PC-3 (cell line): ENCODE measurements at regions not wholly inside any gene's neighbourhood (a gene's known extent, or its start where the extent isn't known, plus 50 kb on each side); places are given as distances from the start of the nearest gene placed in this dataset.
"Not testable (repeated sequence)": the region's sequence is repeated elsewhere in the genome, so short reads cannot be mapped to it uniquely, and the experiment has no call there.

Experiments used
- ATAC-seq: fragments of 200-7000 bp; cut with Tn5 transposase; 2 replicates; pipeline ENCODE4 v1.9.1; 2020; ENCODE audit warnings: mild to moderate bottlenecking, moderate library complexity
- BruUV-seq: library from RNA; stranded (reverse); fragments of 400-500 nt; replicated peaks from 2 replicates; lab custom pipeline; 2021; lab: Mats Ljungman, UMichigan
- CTCF ChIA-PET: fragments of 300-600 bp; sonication (Branson Sonifier 250); formaldehyde crosslinking; loops from one replicate; lab custom pipeline; 2022; ENCODE audit warnings: antibody characterized with exemption; lab: Charles Lee
- POLR2A ChIA-PET: fragments of 300-600 bp; sonication (Branson Sonifier 250); formaldehyde crosslinking; loops from one replicate; lab custom pipeline; 2022; ENCODE audit warnings: antibody characterized with exemption; ENCODE audit not compliant: unreplicated experiment; lab: Charles Lee
- DNase-seq: peaks from one replicate; pipeline ENCODE4 v3.0.0-alpha.2; 2015
- H2AFZ ChIP-seq: fragments of 300-600 bp; sonication (generic); 2 replicates; pipeline ENCODE4 v1.6.0; 2016; ENCODE audit warnings: antibody characterized with exemption, low read length
- H3F3A ChIP-seq: fragments of 300-600 bp; sonication (generic); one replicate; pipeline ENCODE4 v1.6.0; 2017; ENCODE audit warnings: antibody characterized with exemption, low read length, control low read depth, mild to moderate bottlenecking; ENCODE audit not compliant: unreplicated experiment
- H3K27ac ChIP-seq: fragments of 300-600 bp; sonication (generic); 2 replicates; pipeline ENCODE4 v1.5.1; 2016; ENCODE audit warnings: mild to moderate bottlenecking, low read length
- H3K27me3 ChIP-seq: fragments of 300-600 bp; sonication (generic); 2 replicates; pipeline ENCODE4 v1.6.1; 2016; ENCODE audit warnings: low read length, mixed read lengths
- H3K36me3 ChIP-seq: fragments of 300-600 bp; sonication (generic); 2 replicates; pipeline ENCODE4 v1.6.1; 2016; ENCODE audit warnings: low read depth, mixed run types, low read length, mixed read lengths
- H3K4me1 ChIP-seq: fragments of 300-600 bp; sonication (generic); 2 replicates; pipeline ENCODE4 v1.5.1; 2016; ENCODE audit warnings: low read length; ENCODE audit not compliant: insufficient read depth
- H3K4me2 ChIP-seq: fragments of 300-600 bp; sonication (generic); 2 replicates; pipeline ENCODE4 v1.6.0; 2016; ENCODE audit warnings: low read length
- H3K4me3 ChIP-seq: fragments of 300-600 bp; sonication (generic); 2 replicates; pipeline ENCODE4 v1.5.1; 2016; ENCODE audit warnings: mild to moderate bottlenecking, low read length, mixed read lengths
- H3K79me2 ChIP-seq: fragments of 300-600 bp; sonication (generic); 2 replicates; pipeline ENCODE4 v1.6.1; 2017; ENCODE audit warnings: low read length, mixed read lengths
- H3K9ac ChIP-seq: fragments of 300-600 bp; sonication (generic); 2 replicates; pipeline ENCODE4 v1.6.0; 2016; ENCODE audit warnings: mild to moderate bottlenecking, low read length
- H3K9me2 ChIP-seq: fragments of 300-600 bp; sonication (generic); replicated peaks from 2 replicates; pipeline ENCODE4 v1.6.1; 2016; ENCODE audit warnings: mixed run types, low read length, mixed read lengths
- H3K9me3 ChIP-seq: fragments of 300-600 bp; sonication (generic); 2 replicates; pipeline ENCODE4 v1.6.1; 2016; ENCODE audit warnings: low read length, mixed read lengths
- H4K20me1 ChIP-seq: fragments of 300-600 bp; sonication (generic); 2 replicates; pipeline ENCODE4 v1.6.1; 2016; ENCODE audit warnings: low read length, mixed read lengths
- EZH2 ChIP-seq: fragments of 300-600 bp; sonication (generic); IDR thresholded peaks from one replicate; pipeline ENCODE4 v1.6.1; 2017; ENCODE audit warnings: antibody characterized with exemption, mild to moderate bottlenecking, low read length; ENCODE audit not compliant: unreplicated experiment
- EZH2phosphoT487 ChIP-seq: fragments of 300-600 bp; sonication (generic); IDR thresholded peaks from 2 replicates; pipeline ENCODE4 v1.6.1; 2018; ENCODE audit warnings: mild to moderate bottlenecking, antibody characterized with exemption, low read length, borderline replicate concordance
- intact Hi-C: fragments of 100-400 bp; cut with micrococcal nuclease; formaldehyde crosslinking; loops from 2 replicates; pipeline ENCODE4 v1.9.0; 2023
- TF ChIP-seq, protein P1 (sequence below): fragments of 300-600 bp; sonication (generic); conservative IDR thresholded peaks from 2 replicates; pipeline ENCODE4 v1.5.1; 2017; ENCODE audit warnings: antibody characterized with exemption, low read depth, mild to moderate bottlenecking, low read length

DNA sequence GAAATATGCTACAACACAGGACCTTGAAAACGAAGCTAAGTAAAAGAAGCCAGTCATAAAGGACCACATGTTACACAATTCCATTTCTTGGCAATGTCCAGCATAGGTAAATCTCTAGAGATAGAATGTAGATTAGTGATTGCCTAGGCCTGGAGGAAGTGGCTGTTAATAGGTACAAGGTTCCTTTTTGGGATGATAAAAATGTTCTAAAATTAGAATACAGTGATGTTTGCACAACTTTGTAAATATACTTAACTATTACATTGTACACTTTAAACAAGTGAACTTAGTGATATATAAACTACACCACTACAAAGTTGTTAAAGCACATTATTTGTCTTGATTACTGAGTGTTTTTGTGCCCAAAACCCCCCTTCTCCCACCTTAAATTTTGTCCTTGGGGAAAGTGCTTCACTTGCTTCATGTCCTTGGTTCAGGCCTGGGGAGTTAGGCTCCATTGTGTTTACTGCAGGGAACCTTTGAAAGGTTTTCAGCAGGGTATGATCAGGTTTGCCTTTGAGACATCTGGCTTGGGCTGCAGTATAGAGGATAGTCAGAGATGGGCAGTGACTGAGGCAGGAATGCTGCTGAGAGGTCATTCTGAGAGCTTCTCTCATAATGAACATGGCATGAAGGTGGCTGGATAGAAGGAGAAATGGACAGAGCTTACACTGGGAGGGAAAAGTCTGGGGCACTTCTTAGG lies 1052.6 kb downstream of the REEP3 start:
- CTCF ChIA-PET, result no interaction called here
- intact Hi-C loops, result no loop called here
- H3K27ac ChIP-seq, result no peak overlapping the region

DNA sequence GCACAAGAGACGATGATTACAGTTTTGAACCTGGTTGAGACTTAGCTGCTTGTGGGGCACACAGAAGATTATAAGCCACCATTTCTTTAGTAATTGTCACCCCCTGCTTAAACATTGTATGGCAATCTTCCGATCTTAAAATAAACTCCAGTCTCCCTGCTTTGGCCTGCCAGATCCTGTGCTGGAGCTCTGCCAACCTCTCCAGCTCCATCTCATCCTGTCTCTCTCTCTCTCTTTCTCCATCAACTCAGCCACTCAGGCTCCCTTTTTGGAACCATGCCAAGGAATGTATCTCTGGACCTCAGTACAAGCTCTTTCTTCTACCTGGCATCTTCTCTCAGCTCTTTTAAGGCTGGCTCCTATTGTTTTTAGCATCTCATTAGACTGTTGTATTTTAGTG lies 1053.2 kb downstream of the REEP3 start:
- Histone ChIP-seq H3F3A (no peaks in the 10 kb centered on the region), H3K36me3 (no peaks in the 10 kb centered on the region), H2AFZ (no peak overlapping the region), H3K9me3 (no peaks in the 10 kb centered on the region), H3K27ac (no peak overlapping the region), H3K79me2 (no peaks in the 10 kb centered on the region), H3K9me2 (no peaks in the 10 kb centered on the region), H3K4me1 (no peaks in the 10 kb centered on the region), H3K9ac (no peak overlapping the region), H3K4me3 (no peak overlapping the region), H3K4me2 (no peak overlapping the region), H4K20me1 (no peaks in the 10 kb centered on the region), H3K27me3 (no peaks in the 10 kb centered on the region)
- POLR2A ChIA-PET, result no interaction called here
- intact Hi-C loops, result no loop called here
- no TSS peak for BruUV-seq
- TF ChIP-seq EZH2phosphoT487, result no peak
- TF ChIP-seq, protein P1, sequence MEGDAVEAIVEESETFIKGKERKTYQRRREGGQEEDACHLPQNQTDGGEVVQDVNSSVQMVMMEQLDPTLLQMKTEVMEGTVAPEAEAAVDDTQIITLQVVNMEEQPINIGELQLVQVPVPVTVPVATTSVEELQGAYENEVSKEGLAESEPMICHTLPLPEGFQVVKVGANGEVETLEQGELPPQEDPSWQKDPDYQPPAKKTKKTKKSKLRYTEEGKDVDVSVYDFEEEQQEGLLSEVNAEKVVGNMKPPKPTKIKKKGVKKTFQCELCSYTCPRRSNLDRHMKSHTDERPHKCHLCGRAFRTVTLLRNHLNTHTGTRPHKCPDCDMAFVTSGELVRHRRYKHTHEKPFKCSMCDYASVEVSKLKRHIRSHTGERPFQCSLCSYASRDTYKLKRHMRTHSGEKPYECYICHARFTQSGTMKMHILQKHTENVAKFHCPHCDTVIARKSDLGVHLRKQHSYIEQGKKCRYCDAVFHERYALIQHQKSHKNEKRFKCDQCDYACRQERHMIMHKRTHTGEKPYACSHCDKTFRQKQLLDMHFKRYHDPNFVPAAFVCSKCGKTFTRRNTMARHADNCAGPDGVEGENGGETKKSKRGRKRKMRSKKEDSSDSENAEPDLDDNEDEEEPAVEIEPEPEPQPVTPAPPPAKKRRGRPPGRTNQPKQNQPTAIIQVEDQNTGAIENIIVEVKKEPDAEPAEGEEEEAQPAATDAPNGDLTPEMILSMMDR, result no peak
- TF ChIP-seq EZH2, result no peak
- CTCF ChIA-PET, result no interaction called here
- ATAC-seq (peak; percentile 11), DNase-seq (peak; percentile 13)

More for the DNA sequence above, 1052.6 kb downstream of the REEP3 start:
- no peak overlapping the region for H3K9ac ChIP-seq
- POLR2A ChIA-PET, result no interaction called here
- BruUV-seq, result no TSS peak
- DNase-seq (peak; percentile 14), ATAC-seq (peak; percentile 74)
- H3F3A ChIP-seq, result no peaks in the 10 kb centered on the region
- H2AFZ ChIP-seq, result no peak overlapping the region
- TF ChIP-seq EZH2phosphoT487 (no peak), EZH2 (no peak)
- TF ChIP-seq, protein P1, result no peak
- H3K4me1 ChIP-seq, result no peaks in the 10 kb centered on the region
- no peaks in the 10 kb centered on the region for H3K9me3 ChIP-seq
- no peaks in the 10 kb centered on the region for H4K20me1 ChIP-seq
- H3K4me2 ChIP-seq, result no peak overlapping the region
- no peaks in the 10 kb centered on the region for H3K79me2 ChIP-seq
- no peaks in the 10 kb centered on the region for H3K27me3 ChIP-seq
- H3K4me3 ChIP-seq, result no peak overlapping the region
- H3K9me2 ChIP-seq, result no peaks in the 10 kb centered on the region
- no peaks in the 10 kb centered on the region for H3K36me3 ChIP-seq

DNA sequence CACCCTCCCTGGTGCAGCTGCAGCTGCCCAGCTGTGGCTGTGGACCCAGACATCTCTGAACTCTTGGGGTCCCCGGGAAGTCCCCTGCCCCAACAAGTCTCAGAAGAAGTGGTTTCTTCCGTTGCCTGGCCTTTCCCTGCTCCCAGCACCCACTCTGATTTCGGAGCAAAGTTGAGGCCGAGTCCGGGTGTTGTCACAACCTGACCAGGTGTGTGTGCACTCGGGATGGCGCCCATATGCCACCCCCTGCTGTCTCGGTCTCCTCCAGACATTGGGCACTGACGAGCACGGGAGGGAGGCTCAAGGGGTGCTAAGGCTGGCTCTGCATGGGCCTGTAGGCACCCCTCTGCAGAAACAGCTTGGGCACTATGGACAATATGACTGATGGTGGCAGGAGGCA lies 1055.3 kb downstream of the REEP3 start:
- BruUV-seq, result no TSS peak
- H3K4me3 ChIP-seq, result no peak overlapping the region

DNA sequence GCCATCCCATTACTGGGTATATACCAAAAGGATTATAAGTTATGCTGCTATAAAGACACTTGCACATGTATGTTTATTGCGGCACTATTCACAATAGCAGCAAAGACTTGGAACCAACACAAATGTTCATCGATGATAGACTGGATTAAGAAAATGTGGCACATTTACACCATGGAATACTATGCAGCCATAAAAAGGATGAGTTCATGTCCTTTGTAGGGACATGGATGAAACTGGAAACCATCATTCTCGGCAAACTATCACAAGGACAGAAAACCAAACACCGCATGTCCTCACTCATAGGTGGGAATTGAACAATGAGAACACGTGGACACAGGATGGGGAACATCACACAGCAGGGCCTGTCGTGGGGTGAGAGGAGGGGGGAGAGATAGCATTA lies 1057.6 kb downstream of the REEP3 start:
- H3F3A ChIP-seq, BruUV-seq, POLR2A ChIA-PET, H4K20me1 ChIP-seq, H3K9ac ChIP-seq, H3K9me3 ChIP-seq, H2AFZ ChIP-seq, DNase-seq, H3K4me2 ChIP-seq, H3K4me1 ChIP-seq, H3K9me2 ChIP-seq, H3K27me3 ChIP-seq, H3K36me3 ChIP-seq, ATAC-seq, H3K79me2 ChIP-seq, CTCF ChIA-PET, H3K27ac ChIP-seq, H3K4me3 ChIP-seq, intact Hi-C loops: not testable (repeated sequence)

More for the DNA sequence above, 1055.3 kb downstream of the REEP3 start:
- no peaks in the 10 kb centered on the region for H4K20me1 ChIP-seq
- intact Hi-C loops, result no loop called here
- H3K27me3 ChIP-seq, result no peaks in the 10 kb centered on the region
- no peaks in the 10 kb centered on the region for H3F3A ChIP-seq
- H3K27ac ChIP-seq, result no peak overlapping the region
- POLR2A ChIA-PET, result no interaction called here
- ATAC-seq, result no peak
- no peak overlapping the region for H3K9ac ChIP-seq
- TF ChIP-seq, protein P1, result no peak
- TF ChIP-seq EZH2 (no peak), EZH2phosphoT487 (no peak)
- H2AFZ ChIP-seq, result no peak overlapping the region
- DNase-seq, result no peak
- H3K4me1 ChIP-seq, result no peaks in the 10 kb centered on the region
- H3K36me3 ChIP-seq, result no peaks in the 10 kb centered on the region
- H3K9me2 ChIP-seq, result no peaks in the 10 kb centered on the region
- CTCF ChIA-PET, result no interaction called here
- no peak overlapping the region for H3K4me2 ChIP-seq
- no peaks in the 10 kb centered on the region for H3K79me2 ChIP-seq
- H3K9me3 ChIP-seq, result no peaks in the 10 kb centered on the region
